OCI-LY7 (cell line): ENCODE measurements at regions not wholly inside any gene's neighbourhood (a gene's known extent, or its start where the extent isn't known, plus 50 kb on each side); places are given as distances from the start of the nearest gene placed in this dataset.

Source experiments
- BruUV-seq: library from RNA; stranded (reverse); fragments of 400-500 nt; replicated peaks from 2 replicates; lab custom pipeline; 2021; lab: Mats Ljungman, UMichigan
- CTCF ChIA-PET: fragments of 300-600 bp; sonication (Branson Sonifier 250); formaldehyde crosslinking; loops from one replicate; lab custom pipeline; 2022; ENCODE audit warnings: antibody characterized with exemption; ENCODE audit not compliant: unreplicated experiment; lab: Charles Lee
- POLR2A ChIA-PET: fragments of 300-600 bp; sonication (Branson Sonifier 250); formaldehyde crosslinking; loops from one replicate; lab custom pipeline; 2022; ENCODE audit warnings: antibody characterized with exemption; lab: Charles Lee
- DNase-seq: peaks from one replicate; pipeline ENCODE4 v3.0.0-alpha.2; 2015; ENCODE audit warnings: low spot score
- H2AFZ ChIP-seq: fragments of 200-600 bp; sonication (generic), shearing (Covaris generic); 2 replicates; pipeline ENCODE4 v1.6.1; 2014; ENCODE audit warnings: mild to moderate bottlenecking, antibody characterized with exemption, low read length, moderate library complexity
- H3K27ac ChIP-seq: fragments of 200-600 bp; sonication (generic); 2 replicates; pipeline ENCODE4 v1.5.1; 2014; ENCODE audit warnings: mixed run types, low read depth, mild to moderate bottlenecking, moderate library complexity, low read length, inconsistent platforms; ENCODE audit not compliant: poor library complexity, severe bottlenecking
- H3K36me3 ChIP-seq: fragments of 200-600 bp; sonication (generic); 2 replicates; pipeline ENCODE4 v1.6.1; 2014; ENCODE audit warnings: mild to moderate bottlenecking, antibody characterized with exemption, low read length, moderate library complexity, mixed read lengths; ENCODE audit not compliant: insufficient read depth
- H3K4me1 ChIP-seq: fragments of 200-600 bp; sonication (generic); 2 replicates; pipeline ENCODE4 v1.5.1; 2014; ENCODE audit warnings: mild to moderate bottlenecking, low read length; ENCODE audit not compliant: insufficient read depth, poor library complexity, severe bottlenecking
- H3K4me2 ChIP-seq: fragments of 200-600 bp; sonication (generic); 2 replicates; pipeline ENCODE4 v1.6.1; 2014; ENCODE audit warnings: mild to moderate bottlenecking, low read length
- H3K4me3 ChIP-seq: fragments of 200-600 bp; sonication (generic); 2 replicates; pipeline ENCODE4 v1.5.1; 2014; ENCODE audit warnings: mild to moderate bottlenecking, low read depth, low read length; ENCODE audit not compliant: poor library complexity, severe bottlenecking
- H3K79me2 ChIP-seq: fragments of 200-600 bp; sonication (generic); 2 replicates; pipeline ENCODE4 v1.6.1; 2016; ENCODE audit warnings: low read depth, mild to moderate bottlenecking, low read length, moderate library complexity, mixed read lengths; ENCODE audit not compliant: insufficient read depth
- H3K9me2 ChIP-seq: fragments of 200-600 bp; sonication (generic); 2 replicates; pipeline ENCODE4 v1.6.1; 2016; ENCODE audit warnings: mild to moderate bottlenecking, low read length, mixed read lengths; ENCODE audit not compliant: insufficient read depth
- H3K9me3 ChIP-seq: fragments of 200-600 bp; sonication (generic); 2 replicates; pipeline ENCODE4 v1.6.1; 2014; ENCODE audit warnings: mild to moderate bottlenecking, mixed run types, low read length, mixed read lengths
- H4K20me1 ChIP-seq: fragments of 200-600 bp; sonication (generic); 2 replicates; pipeline ENCODE4 v1.6.1; 2014; ENCODE audit warnings: mild to moderate bottlenecking, antibody characterized with exemption, low read length, moderate library complexity, mixed read lengths; ENCODE audit not compliant: insufficient read depth
- CTCF ChIP-seq: fragments of 200-600 bp; sonication (generic); conservative IDR thresholded peaks from 2 replicates; pipeline ENCODE4 v1.5.1; 2014; ENCODE audit warnings: mild to moderate bottlenecking, antibody characterized with exemption, low read length, moderate library complexity, mixed read lengths
- EZH2phosphoT487 ChIP-seq: fragments of 200-600 bp; sonication (generic); IDR thresholded peaks from 2 replicates; pipeline ENCODE4 v1.6.1; 2018; ENCODE audit warnings: low read depth, borderline replicate concordance, mild to moderate bottlenecking, mixed run types, antibody characterized with exemption, low read length, moderate library complexity, mixed read lengths
- intact Hi-C: fragments of 100-400 bp; cut with micrococcal nuclease; formaldehyde crosslinking; loops from one replicate; pipeline ENCODE4 v1.10.0; 2022; ENCODE audit not compliant: unreplicated experiment

- no peaks in the 10 kb centered on the region for H4K20me1 ChIP-seq
- no peaks in the 10 kb centered on the region for H3K9me3 ChIP-seq
- H3K27ac ChIP-seq, result no peak overlapping the region
- CTCF ChIA-PET, result no interaction called here
- intact Hi-C loops, result no loop called here
- H3K79me2 ChIP-seq, result no peaks in the 10 kb centered on the region
- TF ChIP-seq CTCF (no peak), EZH2phosphoT487 (no peak)
- H3K4me1 ChIP-seq, result no peaks in the 10 kb centered on the region
- H3K9me2 ChIP-seq, result no peaks in the 10 kb centered on the region
- BruUV-seq, result no TSS peak
- no peak overlapping the region for H3K4me3 ChIP-seq
- H3K36me3 ChIP-seq, result no peaks in the 10 kb centered on the region
- H3K4me2 ChIP-seq, result no peak overlapping the region
- DNase-seq, result no peak
- H2AFZ ChIP-seq, result no peak overlapping the region
- POLR2A ChIA-PET, result no interaction called here
These were observed 1139.3 kb upstream of the CELF2 start for GRCh38 chr10:9878383-9878782.

GRCh38 chr10:9885761-9886160 is 1131.9 kb upstream of the CELF2 start:
- H3K9me2 ChIP-seq, result no peaks in the 10 kb centered on the region
- ChIA-PET CTCF (no interaction called here), POLR2A (interaction anchor here (0.7 to 1.0 kb wide), 3 partner anchors 16 to 103 kb away, joined by 3 to 4 read pairs (median 3); no protein-coding TSS in a partner anchor)
- H3K9me3 ChIP-seq, result no peaks in the 10 kb centered on the region
- no peak for DNase-seq
- H3K4me2 ChIP-seq, result no peak overlapping the region
- H3K36me3 ChIP-seq, result no peaks in the 10 kb centered on the region
- intact Hi-C loops, result no loop called here
- no peaks in the 10 kb centered on the region for H3K4me1 ChIP-seq
- no peaks in the 10 kb centered on the region for H3K79me2 ChIP-seq
- H3K27ac ChIP-seq, result no peak overlapping the region
- no peak overlapping the region for H2AFZ ChIP-seq
- TF ChIP-seq EZH2phosphoT487 (no peak), CTCF (no peak)
- no peak overlapping the region for H3K4me3 ChIP-seq
- H4K20me1 ChIP-seq, result no peaks in the 10 kb centered on the region
- no TSS peak for BruUV-seq

- CTCF ChIA-PET, result no interaction called here
- no TSS peak for BruUV-seq
- H3K27ac ChIP-seq, result no peak overlapping the region
These were observed 1130.9 kb upstream of the CELF2 start for GRCh38 chr10:9886772-9887171.

More at GRCh38 chr10:9886772-9887171, 1130.9 kb upstream of the CELF2 start:
- Histone ChIP-seq H3K9me3 (no peaks in the 10 kb centered on the region), H3K79me2 (no peaks in the 10 kb centered on the region), H3K4me1 (no peaks in the 10 kb centered on the region), H3K9me2 (no peaks in the 10 kb centered on the region), H3K4me3 (no peak overlapping the region), H4K20me1 (no peaks in the 10 kb centered on the region), H3K36me3 (no peaks in the 10 kb centered on the region), H2AFZ (no peak overlapping the region), H3K4me2 (no peak overlapping the region)
- POLR2A ChIA-PET, result no interaction called here
- no peak for DNase-seq
- intact Hi-C loops, result no loop called here
- no peak for TF ChIP-seq CTCF
- TF ChIP-seq EZH2phosphoT487, result no peak
